ENCODE measurements at regions not wholly inside any gene's neighbourhood (a gene's known extent, or its start where the extent isn't known, plus 50 kb on each side); places are given as distances from the start of the nearest gene placed in this dataset.

GRCh38 chr18:68500556-68500955 lies 214.4 kb downstream of the TMX3 start:
- TF ChIP-seq CTCF (IDR thresholded peaks at IDR 0.05) (no peak), EP300 (IDR thresholded peaks at IDR 0.05) (no peak), POLR2A (IDR thresholded peaks at IDR 0.05) (no peak)

All from upper lobe of left lung (tissue), 4 donors.